GM21447 (cell line): ENCODE measurements at regions not wholly inside any gene's neighbourhood (a gene's known extent, or its start where the extent isn't known, plus 50 kb on each side); places are given as distances from the start of the nearest gene placed in this dataset.

ENCODE experiments used
- ATAC-seq: cut with Tn5 transposase; IDR thresholded peaks from one replicate; pipeline ENCODE4 v1.9.1; 2021; ENCODE audit not compliant: unreplicated experiment

GRCh38 chr20:40245829-40246228 is 443.2 kb downstream of the MAFB start:
- ATAC-seq: no peak

DNA sequence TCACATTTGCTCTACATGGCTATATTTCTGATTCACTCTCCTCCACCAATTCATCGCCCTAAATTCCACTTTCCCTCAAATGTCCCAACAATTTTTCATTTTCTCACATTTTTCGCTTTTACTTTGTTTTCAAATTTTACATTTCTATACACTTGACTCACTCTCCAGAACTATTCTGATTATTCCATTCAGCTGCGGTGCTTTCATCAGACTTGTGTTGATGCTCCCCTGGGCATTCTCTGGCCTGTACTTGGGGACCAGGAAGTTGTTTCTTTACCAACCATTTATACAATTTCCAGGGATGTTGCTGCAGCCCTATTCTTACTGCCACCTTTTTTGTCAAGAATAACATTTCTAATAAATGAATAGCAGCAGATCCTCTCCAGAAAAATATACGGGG is 444.8 kb downstream of the MAFB start:
- no peak for ATAC-seq

- ATAC-seq: no peak
Measured at GRCh38 chr20:40241596-40242343, 447.3 kb downstream of the MAFB start.

DNA sequence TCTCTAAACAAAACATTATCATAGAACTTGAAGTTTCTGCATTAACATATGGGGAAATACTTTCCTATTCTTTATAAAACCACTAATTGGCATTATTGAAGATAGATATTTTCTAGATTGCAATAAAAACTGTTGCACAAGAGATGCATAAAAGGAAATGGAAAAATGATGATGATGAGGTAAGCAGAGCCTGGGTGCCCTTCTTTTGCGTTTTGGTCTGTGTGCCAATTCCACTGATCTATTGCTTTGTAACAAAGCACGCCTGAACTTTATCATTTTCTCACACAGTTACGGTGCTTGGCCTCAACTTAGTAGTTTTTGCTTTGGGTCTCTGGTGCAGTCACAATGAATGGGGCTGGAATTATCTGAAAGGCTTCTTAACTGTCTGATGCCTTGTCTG is 450.5 kb downstream of the MAFB start:
- no peak for ATAC-seq

DNA sequence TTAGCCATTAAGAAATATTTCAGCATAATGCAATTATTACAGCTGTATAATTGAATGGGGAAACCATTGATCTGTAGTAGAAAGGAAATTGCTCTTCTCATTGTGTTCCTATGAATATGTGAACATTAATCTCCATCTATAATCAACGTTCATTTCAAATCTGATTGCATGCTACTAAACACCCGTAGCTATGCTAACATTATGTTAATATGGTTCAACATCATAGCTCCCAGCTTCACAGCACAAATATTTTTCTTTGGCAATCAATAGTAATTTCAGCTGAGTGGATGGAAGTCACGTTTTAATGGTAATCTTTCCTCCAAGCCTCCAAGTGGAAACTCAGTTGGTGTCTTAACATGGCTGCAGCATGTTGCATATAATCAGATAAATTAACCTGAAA is 454.4 kb downstream of the MAFB start:
- no peak for ATAC-seq

DNA sequence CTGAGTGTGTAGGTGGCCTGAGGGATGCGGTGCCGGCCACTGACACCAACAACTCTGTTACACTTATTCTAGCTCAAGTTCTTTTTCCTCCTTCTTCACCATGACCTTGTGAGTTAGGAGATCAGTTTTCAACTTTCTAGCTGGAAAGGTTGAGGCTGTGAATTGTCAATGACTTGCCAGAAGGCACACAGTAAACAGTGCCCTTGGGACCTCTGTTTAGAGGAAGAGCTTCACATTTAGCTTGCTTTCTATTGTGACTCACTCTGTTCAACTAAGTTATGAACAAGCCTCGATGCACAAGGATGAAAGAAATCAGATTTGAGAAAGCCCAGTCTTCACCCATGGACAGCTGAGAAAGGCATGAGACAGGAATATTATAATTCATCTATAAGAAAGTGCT is 455.6 kb downstream of the MAFB start:
- ATAC-seq: no peak

DNA sequence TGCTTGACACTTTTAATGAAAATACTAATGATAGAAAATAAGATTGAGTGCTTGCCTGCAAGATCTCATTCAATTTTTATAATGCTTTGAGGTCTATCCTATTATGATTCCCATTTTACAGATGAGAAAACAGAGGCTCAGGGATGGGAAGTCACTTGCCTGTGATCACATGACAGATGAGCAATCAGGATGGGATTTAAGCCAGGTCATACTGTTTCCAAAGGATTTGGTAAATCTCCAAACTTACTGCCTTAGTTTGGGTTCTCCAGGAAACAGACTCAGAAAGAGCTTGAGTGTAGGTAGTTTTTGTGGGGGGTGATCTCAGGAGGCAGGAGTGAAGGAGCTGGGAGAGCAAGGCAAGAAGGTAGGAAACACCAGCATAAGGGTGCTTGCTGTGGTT is 456.3 kb downstream of the MAFB start:
- no peak for ATAC-seq

DNA sequence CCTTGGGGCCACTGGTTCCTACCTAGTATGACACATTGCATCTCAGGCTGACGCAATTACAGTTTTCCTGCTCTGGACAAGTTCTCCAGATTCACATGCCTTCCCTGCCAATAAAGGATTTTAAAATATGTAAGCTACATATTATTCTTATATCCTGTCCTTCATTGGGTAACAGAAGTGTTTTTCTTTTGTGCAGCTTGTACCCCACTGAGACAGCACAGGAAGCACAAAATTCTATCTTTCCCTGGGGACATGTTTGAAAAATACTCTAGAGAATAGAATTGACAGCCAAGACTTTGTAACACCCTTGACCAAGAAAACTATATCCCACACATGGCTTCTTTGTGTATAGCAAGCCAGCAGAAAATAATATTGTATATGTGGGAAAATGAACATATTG is 456.8 kb downstream of the MAFB start:
- ATAC-seq: no peak

- no peak for ATAC-seq
Measured at GRCh38 chr20:40230486-40230885, 458.6 kb downstream of the MAFB start.

DNA sequence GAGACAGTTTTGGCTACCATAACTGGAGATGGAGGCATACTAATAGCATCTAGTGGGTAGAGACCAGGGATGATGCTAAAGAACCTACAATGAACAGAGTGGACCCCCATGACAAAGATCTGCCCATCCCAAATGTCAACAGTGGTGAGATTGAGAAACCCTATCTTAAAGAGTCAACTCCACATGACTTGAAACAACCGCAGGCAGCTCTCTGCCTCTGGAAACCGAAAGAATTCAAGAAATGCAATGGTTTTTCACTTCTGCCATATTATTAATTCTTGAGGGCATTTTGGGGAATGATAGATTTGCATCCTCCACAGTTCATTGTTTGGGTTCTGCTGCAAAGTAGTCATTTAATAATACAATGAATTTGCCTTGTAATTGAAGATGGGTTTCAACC is 463.4 kb downstream of the MAFB start:
- ATAC-seq: no peak

DNA sequence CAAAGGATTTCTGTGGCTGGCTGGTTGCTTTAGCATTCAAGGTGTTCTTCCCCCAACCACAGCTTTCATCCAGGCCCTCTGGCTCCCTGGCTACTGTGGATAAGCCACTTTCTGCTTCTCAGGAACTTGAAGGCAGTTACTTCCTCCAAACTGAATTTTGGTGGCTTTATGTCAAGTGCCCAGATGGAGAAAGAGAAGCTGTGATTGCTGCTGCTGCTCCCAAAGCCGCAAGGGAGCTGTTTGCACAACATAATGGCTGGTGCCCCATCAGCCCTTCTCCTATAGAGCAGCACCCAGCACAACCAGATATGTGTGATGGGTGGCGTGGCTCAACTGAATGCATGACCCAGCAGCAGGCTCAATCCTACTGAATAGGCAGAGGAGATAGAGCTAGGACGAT is 465.2 kb downstream of the MAFB start:
- ATAC-seq: no peak

DNA sequence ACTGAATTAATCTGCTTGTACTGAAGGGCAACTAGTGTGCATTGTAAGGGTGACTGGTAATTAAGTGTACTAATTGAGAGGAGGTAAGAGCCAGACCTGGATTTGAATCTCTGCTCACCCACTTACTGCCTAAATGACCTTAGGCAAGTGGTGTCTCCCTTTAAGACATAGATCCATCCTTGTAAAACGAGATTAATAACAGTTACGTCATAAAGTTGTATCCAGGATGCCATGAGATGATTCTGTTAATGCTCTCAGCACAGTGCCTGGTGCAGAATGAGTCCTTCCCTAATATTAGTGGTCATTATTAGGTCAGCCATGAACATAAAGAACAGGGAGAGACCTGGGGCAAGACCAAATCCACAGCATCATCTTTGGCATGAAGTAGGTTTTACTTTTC is 470.1 kb downstream of the MAFB start:
- ATAC-seq: no peak

- no peak for ATAC-seq
Measured at GRCh38 chr20:40218316-40218969, 470.6 kb downstream of the MAFB start.

DNA sequence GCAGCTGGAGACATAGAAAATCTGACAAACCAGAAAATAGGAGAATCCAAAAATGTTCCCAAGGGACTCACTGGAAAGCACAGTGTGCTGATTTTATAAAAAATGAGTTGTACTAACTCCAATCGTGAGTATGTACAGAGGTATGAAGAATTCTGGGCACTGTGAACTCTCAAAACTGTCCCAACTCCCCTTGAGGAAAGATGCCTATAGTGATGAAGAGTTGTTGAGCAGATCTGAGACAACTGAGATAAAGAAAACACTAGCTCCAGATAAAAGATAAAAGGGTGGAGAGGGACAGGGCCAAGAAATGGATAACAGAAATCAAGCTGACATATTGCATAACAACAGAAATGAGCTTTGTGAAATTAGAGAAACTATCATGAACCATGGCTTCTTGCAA is 481.4 kb downstream of the MAFB start:
- ATAC-seq: no peak

DNA sequence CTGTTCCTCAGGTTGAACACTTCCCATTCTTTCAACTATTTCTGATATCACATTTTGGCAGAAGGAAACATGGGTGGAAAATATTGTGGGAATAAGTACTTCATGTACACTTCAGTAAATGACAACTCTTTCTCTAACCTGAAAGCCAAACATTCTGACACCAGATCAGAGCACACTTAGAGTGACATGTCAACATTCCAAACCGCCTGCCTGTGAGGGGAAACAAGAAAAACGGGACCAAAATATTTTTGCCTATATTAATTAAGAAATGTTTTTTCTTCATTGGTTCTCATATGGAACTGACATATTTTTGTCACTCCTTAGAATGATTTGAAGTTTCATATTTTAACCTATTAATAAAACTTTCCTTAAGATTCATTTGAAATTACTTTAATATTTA is 483.1 kb downstream of the MAFB start:
- ATAC-seq: no peak

DNA sequence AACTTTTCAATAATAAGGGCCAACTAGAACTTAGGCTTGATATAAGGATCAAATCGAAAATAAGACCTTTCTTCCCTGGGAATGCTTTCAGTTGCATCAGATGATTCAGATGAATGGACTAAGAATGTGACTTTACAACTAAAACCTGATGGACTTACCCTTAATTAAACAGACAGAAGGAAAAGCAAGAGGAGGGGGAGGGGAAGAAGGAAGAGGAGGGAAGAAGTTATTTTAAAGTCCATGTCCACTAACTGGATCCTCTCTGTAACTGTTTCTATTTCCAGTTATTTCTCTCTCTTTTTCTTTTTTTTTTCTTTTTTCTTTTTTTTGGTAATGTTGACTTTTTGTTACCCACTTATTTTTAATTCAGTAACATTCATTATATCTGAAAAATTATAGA is 486.0 kb downstream of the MAFB start:
- no peak for ATAC-seq

- ATAC-seq: no peak
Measured at GRCh38 chr20:40197691-40198090, 491.3 kb downstream of the MAFB start.

GRCh38 chr20:40196846-40197436 is 492.1 kb downstream of the MAFB start:
- ATAC-seq: no peak

DNA sequence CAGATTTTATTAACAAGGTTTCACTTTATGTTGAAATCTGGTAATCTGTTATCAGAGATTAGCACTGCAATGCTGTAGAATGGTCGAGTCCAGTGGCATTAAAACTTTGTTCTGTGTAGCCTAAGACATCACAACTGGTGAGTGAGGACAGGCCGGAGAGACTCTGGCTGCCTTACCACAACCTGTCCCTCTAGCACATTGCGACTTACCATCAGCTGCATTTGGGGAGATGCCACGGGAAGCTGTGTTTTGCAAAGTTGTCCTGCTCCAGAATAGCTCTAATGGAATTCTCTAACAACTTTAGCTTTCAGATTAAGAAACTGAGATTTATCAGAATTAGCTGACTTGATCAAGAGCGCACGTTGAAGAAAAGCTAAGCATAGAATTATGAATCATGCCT is 493.3 kb downstream of the MAFB start:
- no peak for ATAC-seq

GRCh38 chr20:40192529-40192928 is 496.5 kb downstream of the MAFB start:
- no peak for ATAC-seq

GRCh38 chr20:40192081-40192480 is 497.0 kb downstream of the MAFB start:
- ATAC-seq: no peak

- ATAC-seq: no peak
Measured at GRCh38 chr20:40191573-40191972, 497.5 kb downstream of the MAFB start.

- no peak for ATAC-seq
Measured at GRCh38 chr20:40189621-40190020, 499.4 kb downstream of the MAFB start.
